ENCODE measurements at regions not wholly inside any gene's neighbourhood (a gene's known extent, or its start where the extent isn't known, plus 50 kb on each side); places are given as distances from the start of the nearest gene placed in this dataset.

- DNase-seq (ENCODE audit: low read depth): no peak
Observed at GRCh38 chr6:26290941-26291340, 74.1 kb upstream of the BTN3A2 start.

DNA sequence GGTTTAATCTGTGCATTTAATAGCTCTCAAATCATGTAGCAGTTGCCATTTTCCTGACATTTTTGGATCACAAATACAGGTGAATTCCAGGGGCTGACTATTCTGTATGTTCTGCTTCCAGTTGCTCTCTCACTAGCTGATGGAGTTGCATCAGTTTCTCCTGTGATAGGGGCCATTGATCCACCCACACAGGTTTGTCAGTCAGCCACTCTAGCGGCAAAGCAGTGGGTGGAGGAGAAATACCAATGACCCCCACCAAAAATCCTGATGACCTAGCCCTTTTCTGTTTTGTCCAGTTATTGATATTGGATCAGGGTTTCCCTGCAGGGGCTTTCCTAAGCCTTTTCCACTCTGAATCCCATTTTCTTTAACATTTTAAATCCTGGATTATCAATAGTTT, 72.3 kb upstream of the BTN3A2 start:
- DNase-seq (ENCODE audit: low read depth): no peak

DNA sequence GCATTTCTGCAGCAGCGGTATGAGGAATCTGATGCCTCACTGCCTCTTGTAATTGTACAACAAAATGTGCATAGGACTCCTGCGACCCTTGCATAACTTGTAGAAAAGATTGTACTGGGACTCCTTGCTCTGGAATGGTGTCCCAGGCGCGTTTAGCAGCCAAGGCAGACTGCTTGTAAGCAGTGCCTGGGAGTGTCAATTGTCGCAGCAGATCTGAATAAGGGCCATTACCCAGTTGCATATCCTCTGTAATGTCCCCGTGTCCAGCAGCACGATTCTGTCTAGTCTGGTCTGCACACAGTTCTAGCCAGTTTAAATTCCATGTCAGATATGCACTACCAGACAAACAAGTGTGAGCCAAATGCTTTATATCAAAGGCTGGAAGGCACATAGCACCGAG, 70.7 kb upstream of the BTN3A2 start:
- DNase-seq (ENCODE audit: low read depth): no peak

DNA sequence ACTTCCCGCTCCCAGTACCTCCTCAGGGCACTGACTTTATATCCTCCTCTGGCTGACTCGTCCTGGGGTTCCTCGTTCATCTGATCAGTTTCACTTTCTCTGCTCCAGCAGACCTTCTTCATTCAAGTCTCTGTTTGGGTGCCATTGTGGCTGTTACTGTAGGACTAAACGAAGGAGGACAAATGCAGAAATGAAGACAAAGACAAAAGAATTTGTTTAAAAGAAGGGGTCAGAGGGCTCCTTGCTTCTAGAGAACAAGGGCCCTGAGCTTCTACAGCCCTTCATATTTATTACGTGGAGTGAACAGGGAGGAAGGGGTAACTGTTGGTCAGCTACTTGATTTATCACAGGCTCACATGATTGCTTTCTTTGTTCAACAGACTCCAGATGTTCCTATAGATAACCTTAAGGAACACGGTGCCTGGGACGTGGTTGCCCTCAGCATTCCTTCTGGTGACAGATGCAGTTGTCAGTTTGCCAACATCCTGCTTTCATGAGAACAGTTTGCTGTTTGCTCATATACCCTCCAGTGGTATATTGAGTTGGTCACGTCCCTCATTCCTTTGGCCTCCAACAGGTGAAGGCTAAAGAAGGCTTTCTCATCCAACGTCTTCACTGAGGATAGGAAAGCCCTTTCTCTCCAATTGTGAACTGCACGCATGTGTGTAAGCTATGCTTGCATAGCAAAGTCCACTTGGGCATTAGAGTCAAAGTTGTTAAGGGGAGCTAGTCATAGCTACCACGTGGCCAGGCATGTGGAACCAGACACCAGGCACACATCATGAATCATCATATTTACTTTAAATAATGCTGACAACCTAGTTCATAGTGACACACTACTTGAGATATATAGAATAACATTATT, 69.1 kb upstream of the BTN3A2 start:
- peak; percentile 92 for DNase-seq (ENCODE audit: low read depth)

DNA sequence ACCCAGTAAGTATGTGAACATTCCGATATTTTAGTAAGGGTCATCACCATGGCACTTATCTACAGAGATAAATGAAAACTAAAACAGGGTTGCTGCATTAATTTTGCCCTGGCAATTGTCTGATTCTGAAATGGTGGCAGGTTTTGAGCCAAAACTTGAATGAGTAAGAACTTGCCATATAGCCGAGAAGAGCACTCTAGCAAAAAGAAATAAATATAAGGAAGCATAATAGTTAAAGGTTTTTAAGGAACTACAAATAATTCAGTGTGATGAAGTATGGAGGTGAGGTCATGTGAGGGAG, 68.5 kb upstream of the BTN3A2 start:
- no peak for DNase-seq (ENCODE audit: low read depth)

GRCh38 chr6:26296857-26297648, 67.9 kb upstream of the BTN3A2 start:
- DNase-seq (ENCODE audit: low read depth): peak; percentile 49

DNA sequence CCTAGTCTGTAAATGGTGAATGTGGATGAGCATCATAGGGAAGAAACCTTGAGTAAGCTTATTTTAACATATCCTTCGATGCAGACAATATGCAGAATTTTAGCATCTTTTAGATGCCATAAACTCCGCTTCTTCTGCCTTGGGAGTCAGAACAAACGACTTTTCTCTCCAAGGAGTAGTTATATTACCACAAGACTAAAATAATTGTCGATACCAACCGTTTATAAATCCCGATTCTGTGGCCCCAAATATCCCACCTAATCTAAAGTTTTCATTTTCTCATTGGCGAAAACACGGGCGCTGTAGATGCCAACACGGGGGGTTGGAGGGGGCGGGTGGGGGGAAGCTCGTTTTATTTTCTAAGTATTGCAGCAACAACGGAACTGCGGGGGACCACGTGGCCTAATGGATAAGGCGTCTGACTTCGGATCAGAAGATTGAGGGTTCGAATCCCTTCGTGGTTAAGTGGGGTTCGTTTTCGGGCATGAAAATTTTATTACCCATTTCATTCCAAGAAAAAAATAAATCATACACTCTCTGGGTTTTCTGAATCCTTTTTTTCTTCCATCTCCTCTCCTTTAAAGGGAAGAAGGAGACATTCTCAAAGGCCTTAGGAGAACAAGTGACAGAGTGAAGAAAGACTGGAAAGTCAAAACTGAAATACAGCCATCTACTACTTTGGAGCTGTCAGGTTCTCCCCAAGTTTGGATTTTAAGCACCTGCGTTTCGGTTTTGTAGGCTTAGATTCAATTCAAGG, 65.5 kb upstream of the BTN3A2 start:
- no peak for DNase-seq (ENCODE audit: low read depth)

- no peak for DNase-seq (ENCODE audit: low read depth)
Observed at GRCh38 chr6:26300043-26300331, 65.0 kb upstream of the BTN3A2 start.

DNA sequence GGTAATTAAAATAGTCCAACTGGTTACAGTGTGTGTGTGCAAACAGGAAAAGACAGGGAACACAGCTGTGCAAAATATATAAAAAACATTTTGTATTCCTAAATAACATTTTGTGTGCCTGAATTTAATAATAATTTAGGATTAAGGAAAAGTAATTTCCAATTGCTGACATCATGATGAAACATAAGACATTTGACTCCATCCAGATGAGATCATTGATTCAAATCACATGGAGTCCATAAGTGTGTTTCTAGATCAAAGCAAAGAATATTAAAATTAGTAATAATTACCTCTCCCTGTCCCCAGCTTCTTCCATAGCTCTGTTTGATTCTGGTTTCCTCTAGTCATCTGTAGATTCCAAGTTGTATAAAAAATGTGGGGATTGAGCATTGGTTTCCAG, 64.6 kb upstream of the BTN3A2 start:
- no peak for DNase-seq (ENCODE audit: low read depth)

- DNase-seq (ENCODE audit: low read depth): no peak
Observed at GRCh38 chr6:26300828-26301227, 64.2 kb upstream of the BTN3A2 start.

DNA sequence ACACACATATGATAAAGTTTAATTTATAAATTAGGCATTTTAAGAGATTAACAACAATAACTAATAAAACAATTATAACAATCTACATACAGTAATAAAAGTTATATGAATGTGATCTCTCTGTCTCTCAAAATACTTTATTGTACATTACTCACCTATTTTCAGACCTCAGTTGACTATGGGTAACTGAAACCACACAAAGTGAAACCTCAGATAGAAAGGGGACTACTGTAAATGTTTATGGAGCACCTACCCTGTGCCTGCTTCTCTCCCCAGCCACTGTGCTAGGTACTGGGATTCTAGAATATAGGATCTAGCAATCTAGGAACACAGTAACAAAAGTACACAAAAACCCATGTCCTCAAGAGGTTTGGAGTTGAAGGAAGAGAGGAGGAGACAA, 63.4 kb upstream of the BTN3A2 start:
- DNase-seq (ENCODE audit: low read depth): no peak

DNA sequence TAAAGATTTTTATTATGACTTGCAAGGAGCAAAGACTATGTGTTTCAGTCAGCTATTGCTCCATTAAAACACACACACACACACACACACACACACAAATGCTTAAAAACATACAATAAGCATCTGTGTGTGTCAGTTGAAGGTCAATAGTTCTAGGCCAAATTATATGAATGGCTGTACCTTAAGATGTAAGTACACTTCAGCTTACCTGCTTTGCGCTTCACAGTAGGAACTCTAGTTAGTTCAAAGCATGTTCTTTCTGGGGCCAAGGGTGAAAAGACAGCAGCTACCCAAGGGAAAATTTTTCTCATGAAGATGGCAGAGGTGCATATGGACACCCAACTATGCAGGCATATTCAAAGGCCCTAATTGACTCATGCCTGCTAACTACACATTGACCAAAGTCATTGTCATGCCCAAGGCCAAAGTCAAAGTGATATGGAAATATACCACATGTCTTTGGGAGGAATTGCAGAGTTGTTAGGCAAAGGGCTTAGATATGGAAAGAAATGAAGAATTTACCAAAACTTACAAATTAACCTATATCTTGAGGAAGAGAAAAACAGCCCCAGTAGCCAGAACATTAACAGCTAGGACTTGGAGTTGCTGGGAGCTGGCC, 61.9 kb upstream of the BTN3A2 start:
- DNase-seq (ENCODE audit: low read depth): no peak

GRCh38 chr6:26304213-26304796, 60.7 kb upstream of the BTN3A2 start:
- DNase-seq (ENCODE audit: low read depth): no peak

GRCh38 chr6:26304797-26305640, 60.0 kb upstream of the BTN3A2 start:
- peak; percentile 90 for DNase-seq (ENCODE audit: low read depth)

- DNase-seq (ENCODE audit: low read depth): no peak
Observed at GRCh38 chr6:26305641-26305969, 59.4 kb upstream of the BTN3A2 start.

DNA sequence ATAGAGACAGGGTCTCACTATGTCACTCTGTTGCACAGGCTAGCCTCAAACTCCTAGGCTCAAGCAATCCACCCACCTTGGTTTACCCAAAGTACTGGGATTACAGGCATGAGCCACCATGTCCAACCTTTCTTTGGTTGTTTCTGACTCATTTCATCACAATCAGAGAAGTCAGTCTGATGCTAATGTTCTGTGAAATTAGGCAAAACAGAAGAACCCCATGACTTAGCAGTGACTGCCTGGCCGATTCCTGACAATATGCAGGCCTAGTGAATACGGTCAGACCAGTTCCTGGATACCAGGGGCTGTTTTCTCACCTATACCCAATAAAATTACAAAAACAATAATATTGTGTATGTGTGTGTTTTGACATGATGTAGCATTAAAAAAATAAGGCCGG, 58.8 kb upstream of the BTN3A2 start:
- DNase-seq (ENCODE audit: low read depth): no peak

- DNase-seq (ENCODE audit: low read depth): no peak
Observed at GRCh38 chr6:26307850-26308249, 57.1 kb upstream of the BTN3A2 start.

GRCh38 chr6:26309731-26310142, 55.3 kb upstream of the BTN3A2 start:
- DNase-seq (ENCODE audit: low read depth): peak; percentile 88

- peak; percentile 50 for DNase-seq (ENCODE audit: low read depth)
Observed at GRCh38 chr6:26311012-26311384, 54.0 kb upstream of the BTN3A2 start.

DNA sequence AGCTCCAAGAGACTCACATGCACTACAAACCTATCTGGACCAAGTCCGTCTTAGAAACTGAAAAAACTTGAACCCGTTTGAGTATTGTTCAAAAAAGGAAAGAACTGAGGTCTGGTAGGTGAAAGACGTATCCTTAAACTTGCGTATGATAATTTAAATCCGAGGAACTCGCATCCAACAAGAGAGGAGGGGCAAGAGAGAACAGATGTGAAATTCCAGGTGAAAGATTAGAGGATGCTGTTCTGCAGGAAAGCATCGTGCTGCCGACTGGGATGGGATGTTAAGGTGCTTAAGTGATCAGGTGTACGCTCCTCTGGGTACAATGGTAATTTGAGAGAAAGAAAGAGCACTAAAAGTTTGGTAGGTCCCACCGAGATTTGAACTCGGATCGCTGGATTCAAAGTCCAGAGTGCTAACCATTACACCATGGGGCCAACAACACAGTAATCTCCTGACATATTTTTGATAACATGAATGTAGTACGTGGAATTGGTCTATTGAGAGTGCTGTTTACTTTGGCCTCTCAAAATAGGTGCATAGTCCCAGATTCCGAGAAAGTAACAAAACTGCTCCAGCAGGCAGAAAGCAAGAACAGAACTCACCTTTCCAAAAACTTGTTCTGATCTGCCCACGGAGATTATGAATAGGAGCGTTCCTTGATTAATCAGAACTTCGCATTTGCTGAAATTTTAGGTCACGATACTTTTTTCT, 53.5 kb upstream of the BTN3A2 start:
- peak; percentile 61 for DNase-seq (ENCODE audit: low read depth)

DNA sequence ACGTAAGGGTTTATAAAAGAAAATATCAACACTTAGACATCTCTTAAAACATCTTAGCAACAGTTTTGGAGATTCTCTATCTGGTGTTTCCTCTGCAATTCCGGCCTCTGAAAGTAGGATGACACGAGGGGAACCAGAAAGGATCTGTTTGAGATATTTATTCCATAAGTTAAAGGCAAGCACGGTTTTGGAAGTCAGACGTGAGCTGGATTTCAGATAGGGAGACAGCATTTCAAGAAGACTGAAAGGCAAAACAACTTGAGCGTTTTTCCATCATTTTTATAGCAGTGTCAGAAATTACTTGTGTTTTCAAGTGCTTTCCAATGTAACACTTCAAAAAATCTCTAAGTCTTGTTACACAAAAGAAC, 52.9 kb upstream of the BTN3A2 start:
- DNase-seq (ENCODE audit: low read depth): peak; percentile 28
